ENCODE measurements at regions not wholly inside any gene's neighbourhood (a gene's known extent, or its start where the extent isn't known, plus 50 kb on each side); places are given as distances from the start of the nearest gene placed in this dataset.

- H3K27me3 ChIP-seq (ENCODE audit: control insufficient read depth, extremely low read depth, insufficient read depth, low read length), result no peaks in the 10 kb centered on the region
- peak overlapping the region; percentile 4 for H2AFZ ChIP-seq (ENCODE audit: control insufficient read depth, low read length)
- no peaks in the 10 kb centered on the region for H4K20me1 ChIP-seq (ENCODE audit: control insufficient read depth, extremely low read depth, insufficient read depth, low read length)
- no peaks in the 10 kb centered on the region for H3K9me1 ChIP-seq (ENCODE audit: control insufficient read depth, extremely low read depth, insufficient read depth, low read length)
- no peak for TF ChIP-seq EZH2 (IDR thresholded peaks at IDR 0.05; ENCODE audit: low read length)
- no peak for TF ChIP-seq CTCF (optimal IDR thresholded peaks at IDR 0.05 in 1 of 3, IDR thresholded peaks at IDR 0.05 in 1 of 3, conservative IDR thresholded peaks at IDR 0.05 in 1 of 3; ENCODE audit: extremely low read depth in 1 of 3, insufficient read depth in 2 of 3, low read length in 3 of 3)
- no peaks in the 10 kb centered on the region for H3K79me2 ChIP-seq (ENCODE audit: control insufficient read depth, insufficient read depth, low read length)
- no peak overlapping the region for H3K4me2 ChIP-seq (ENCODE audit: control insufficient read depth, extremely low read depth, insufficient read depth, low read depth, low read length)
- FAIRE-seq, result no peak
- peaks cover 4% of the 10 kb centered on the region for H3K4me1 ChIP-seq (ENCODE audit: control insufficient read depth, extremely low read depth, insufficient read depth, low read length)
- dilution Hi-C loops (cut with MboI; ENCODE audit: extremely low pct_ligation_motif_present, low sequenced_read_pairs), result no loop called here
- H3K27ac ChIP-seq (ENCODE audit: control insufficient read depth, insufficient read depth, low read length), result no peak overlapping the region
- H3K9me3 ChIP-seq (ENCODE audit: control insufficient read depth, low read depth, low read length), result no peaks in the 10 kb centered on the region
- H3K9ac ChIP-seq (ENCODE audit: control insufficient read depth, extremely low read depth, insufficient read depth, low read length), result no peak overlapping the region
- no peak for DNase-seq (ENCODE audit: low read depth, low spot score)
- no peak overlapping the region for H3K4me3 ChIP-seq (ENCODE audit: control insufficient read depth in 2 of 3, extremely low read depth in 1 of 3, insufficient read depth in 2 of 3, low read depth in 1 of 3, low read length in 3 of 3)
- no peaks in the 10 kb centered on the region for H3K36me3 ChIP-seq (ENCODE audit: control insufficient read depth in 2 of 2, extremely low read depth in 1 of 2, insufficient read depth in 2 of 2, low read length in 2 of 2)
Observed at GRCh38 chr17:71505200-71505599, 615.6 kb upstream of the SOX9 start.

GRCh38 chr17:71505981-71506380 is 614.8 kb upstream of the SOX9 start:
- Histone ChIP-seq H3K9me3 (ENCODE audit: control insufficient read depth, low read depth, low read length) (no peaks in the 10 kb centered on the region), H3K36me3 (ENCODE audit: control insufficient read depth in 2 of 2, extremely low read depth in 1 of 2, insufficient read depth in 2 of 2, low read length in 2 of 2) (no peaks in the 10 kb centered on the region), H3K27me3 (ENCODE audit: control insufficient read depth, extremely low read depth, insufficient read depth, low read length) (no peaks in the 10 kb centered on the region), H3K9me1 (ENCODE audit: control insufficient read depth, extremely low read depth, insufficient read depth, low read length) (no peaks in the 10 kb centered on the region), H3K4me3 (ENCODE audit: control insufficient read depth in 2 of 3, extremely low read depth in 1 of 3, insufficient read depth in 2 of 3, low read depth in 1 of 3, low read length in 3 of 3) (no peak overlapping the region), H3K79me2 (ENCODE audit: control insufficient read depth, insufficient read depth, low read length) (no peaks in the 10 kb centered on the region), H4K20me1 (ENCODE audit: control insufficient read depth, extremely low read depth, insufficient read depth, low read length) (no peaks in the 10 kb centered on the region), H3K27ac (ENCODE audit: control insufficient read depth, insufficient read depth, low read length) (no peak overlapping the region), H3K4me2 (ENCODE audit: control insufficient read depth, extremely low read depth, insufficient read depth, low read depth, low read length) (no peak overlapping the region), H3K9ac (ENCODE audit: control insufficient read depth, extremely low read depth, insufficient read depth, low read length) (no peak overlapping the region), H2AFZ (ENCODE audit: control insufficient read depth, low read length) (no peak overlapping the region), H3K4me1 (ENCODE audit: control insufficient read depth, extremely low read depth, insufficient read depth, low read length) (no peaks in the 10 kb centered on the region)
- dilution Hi-C loops (cut with MboI; ENCODE audit: extremely low pct_ligation_motif_present, low sequenced_read_pairs), result no loop called here
- DNase-seq (ENCODE audit: low read depth, low spot score), result no peak
- TF ChIP-seq CTCF (optimal IDR thresholded peaks at IDR 0.05 in 1 of 3, IDR thresholded peaks at IDR 0.05 in 1 of 3, conservative IDR thresholded peaks at IDR 0.05 in 1 of 3; ENCODE audit: extremely low read depth in 1 of 3, insufficient read depth in 2 of 3, low read length in 3 of 3) (no peak), EZH2 (IDR thresholded peaks at IDR 0.05; ENCODE audit: low read length) (no peak)
- no peak for FAIRE-seq

Measured in keratinocyte (primary cell).